HCT116 (cell line): ENCODE measurements at regions not wholly inside any gene's neighbourhood (a gene's known extent, or its start where the extent isn't known, plus 50 kb on each side); places are given as distances from the start of the nearest gene placed in this dataset.

Experiments
- ATAC-seq: fragments of 200-7000 bp; cut with Tn5 transposase; 2 replicates; pipeline ENCODE4 v1.9.1; 2020; ENCODE audit warnings: mild to moderate bottlenecking, moderate library complexity
- BruUV-seq: library from RNA; stranded (reverse); fragments of 400-500 nt; replicated peaks from 2 replicates; lab custom pipeline; 2021; lab: Mats Ljungman, UMichigan
- CTCF ChIA-PET: fragments of 300-600 bp; sonication (Branson Sonifier 250); formaldehyde crosslinking; loops from one replicate; lab custom pipeline; 2021; ENCODE audit warnings: antibody characterized with exemption; lab: Charles Lee
- POLR2A ChIA-PET: fragments of 300-600, 350-600 bp; sonication (Branson Sonifier 250); formaldehyde crosslinking; loops from one replicate; lab custom pipeline; 2021; ENCODE audit warnings: antibody characterized with exemption; lab: Charles Lee
- RAD21 ChIA-PET, 2 experiments: fragments of 300-600 bp; sonication (Branson Sonifier 250); formaldehyde crosslinking; loops; one replicate each; lab custom pipeline; 2023; ENCODE audit warnings: low total read pairs in 2 of 2; ENCODE audit not compliant: uncharacterized antibody in 2 of 2, unreplicated experiment in 2 of 2, low non-redundant PET in 1 of 2; lab: Charles Lee
- DNase-seq: peaks from one replicate; pipeline ENCODE4 v3.0.0-alpha.2; 2010; ENCODE audit warnings: low read depth, low spot score
- H2AFZ ChIP-seq: fragments of 200-600 bp; shearing (Covaris generic), sonication (generic); 2 replicates; pipeline ENCODE4 v1.6.1; 2017; ENCODE audit warnings: low read depth, mixed run types, mixed read lengths, antibody characterized with exemption, low read length; ENCODE audit not compliant: poor library complexity, severe bottlenecking
- H3K27ac ChIP-seq: 2 replicates; pipeline ENCODE4 v1.5.1; 2012; ENCODE audit warnings: low read depth, low read length
- H3K27me3 ChIP-seq: fragments of 200-600 bp; sonication (generic); 2 replicates; pipeline ENCODE4 v1.6.1; 2016; ENCODE audit warnings: mixed run types, low read length, mixed read lengths; ENCODE audit not compliant: insufficient read depth
- H3K36me3 ChIP-seq, 2 experiments: fragments of 200-500 bp in 1 of 2; fragments of 200-600 bp in 1 of 2; sonication (Bioruptor generic) in 1 of 2; sonication (generic) in 1 of 2; 2 replicates each; pipeline versions ENCODE4 v1.5.1 to v1.6.1; 2014 to 2016; ENCODE audit warnings: low read length in 2 of 2, inconsistent platforms in 1 of 2, mixed read lengths in 1 of 2, mixed run types in 1 of 2; ENCODE audit not compliant: insufficient read depth in 2 of 2, control insufficient read depth in 1 of 2
- H3K4me1 ChIP-seq, 2 experiments: fragments of 200-600 bp in 1 of 2; sonication (generic) in 1 of 2; 2 replicates each; pipeline versions ENCODE4 v1.5.1 to v1.6.1; 2012 to 2017; ENCODE audit warnings: low read length in 2 of 2, inconsistent platforms in 1 of 2, mild to moderate bottlenecking in 1 of 2, mixed read lengths in 1 of 2, mixed run types in 1 of 2, moderate library complexity in 1 of 2; ENCODE audit not compliant: insufficient read depth in 2 of 2, control insufficient read depth in 1 of 2
- H3K4me2 ChIP-seq: fragments of 200-600 bp; sonication (generic); 2 replicates; pipeline ENCODE4 v1.6.1; 2017; ENCODE audit warnings: mixed run types, low read length, mixed read lengths
- H3K4me3 ChIP-seq, 2 experiments: fragments of 200-600 bp in 1 of 2; sonication (generic) in 1 of 2; replicated peaks in 1 of 2; 2 replicates each; pipeline ENCODE4 v1.5.1; 2011 to 2016; ENCODE audit warnings: low read length in 2 of 2, control low read depth in 1 of 2, low read depth in 1 of 2, mild to moderate bottlenecking in 1 of 2, mixed read lengths in 1 of 2, mixed run types in 1 of 2
- H3K79me2 ChIP-seq: fragments of 200-600 bp; sonication (generic); 2 replicates; pipeline ENCODE4 v1.6.1; 2017; ENCODE audit warnings: mild to moderate bottlenecking, mixed run types, low read length, moderate library complexity, mixed read lengths; ENCODE audit not compliant: insufficient read depth
- H3K9ac ChIP-seq: fragments of 200-600 bp; sonication (generic); 2 replicates; pipeline ENCODE4 v1.6.1; 2016; ENCODE audit warnings: low read length, mixed read lengths
- H3K9me2 ChIP-seq: fragments of 200-600 bp; sonication (generic), shearing (Covaris generic); 2 replicates; pipeline ENCODE4 v1.6.1; 2017; ENCODE audit warnings: mixed run types, mild to moderate bottlenecking, moderate library complexity; ENCODE audit not compliant: insufficient read depth
- H3K9me3 ChIP-seq, 2 experiments: fragments of 200-500 bp in 1 of 2; fragments of 200-600 bp in 1 of 2; sonication (Bioruptor generic) in 1 of 2; sonication (generic) in 1 of 2; 2 replicates each; pipeline ENCODE4 v1.6.1; 2014 to 2017; ENCODE audit warnings: low read length in 2 of 2, mixed read lengths in 2 of 2, inconsistent platforms in 1 of 2, low read depth in 1 of 2, mild to moderate bottlenecking in 1 of 2, mixed run types in 1 of 2, moderate library complexity in 1 of 2; ENCODE audit not compliant: control insufficient read depth in 1 of 2, insufficient read depth in 1 of 2
- H4K20me1 ChIP-seq: fragments of 200-600 bp; sonication (generic), shearing (Covaris generic); 2 replicates; pipeline ENCODE4 v1.6.1; 2017; ENCODE audit warnings: mixed run types, mild to moderate bottlenecking, moderate library complexity; ENCODE audit not compliant: insufficient read depth
- CEBPB ChIP-seq: IDR thresholded peaks from 2 replicates; pipeline ENCODE4 v1.6.1; 2012; ENCODE audit warnings: low read depth
- EZH2 ChIP-seq: fragments of 200-600 bp; sonication (generic); IDR thresholded peaks from 2 replicates; pipeline ENCODE4 v1.6.1; 2017; ENCODE audit warnings: antibody characterized with exemption, mixed run types
- JUND ChIP-seq: IDR thresholded peaks from 2 replicates; pipeline ENCODE4 v1.6.1; 2012
- SIN3A ChIP-seq: IDR thresholded peaks from 2 replicates; pipeline ENCODE4 v1.6.1; 2012; ENCODE audit warnings: low read depth
- SP1 ChIP-seq: IDR thresholded peaks from 2 replicates; pipeline ENCODE4 v1.6.1; 2012; ENCODE audit warnings: low read depth
- SRF ChIP-seq: IDR thresholded peaks from 2 replicates; pipeline ENCODE4 v1.6.1; 2012; ENCODE audit warnings: low read depth
- ZNF274 ChIP-seq: fragments of 200-500 bp; sonication (Bioruptor generic); IDR thresholded peaks from 2 replicates; pipeline ENCODE4 v1.6.1; 2014; ENCODE audit warnings: mild to moderate bottlenecking, low read depth, low read length, inconsistent platforms
- intact Hi-C: fragments of 100-400 bp; cut with micrococcal nuclease; formaldehyde crosslinking; loops from 2 replicates; pipeline ENCODE4 v1.10.0; 2022
- TF ChIP-seq, protein P1 (sequence below): IDR thresholded peaks from 2 replicates; pipeline ENCODE4 v1.6.1; 2012
- TF ChIP-seq, protein P2 (sequence below): IDR thresholded peaks from 2 replicates; pipeline ENCODE4 v1.6.1; 2012; ENCODE audit warnings: low read depth

DNA sequence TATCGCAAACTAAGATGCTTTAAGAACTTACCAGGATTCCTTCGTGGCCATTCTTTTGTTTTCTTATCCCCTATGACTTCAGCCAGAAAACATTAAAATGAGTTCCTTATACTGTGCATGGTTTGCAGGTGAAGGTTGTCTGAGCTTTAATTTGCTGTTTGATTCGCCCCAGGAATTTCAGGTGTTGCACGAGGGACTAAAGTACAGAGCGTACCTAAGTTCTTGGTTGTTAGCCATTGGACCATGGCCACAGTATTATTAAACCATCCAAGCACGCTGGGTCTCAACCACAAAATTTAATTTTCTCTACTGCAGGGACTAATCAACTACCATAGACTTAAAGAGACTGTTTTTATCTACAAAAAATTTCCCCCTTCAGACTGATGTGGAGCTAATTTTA, 208.4 kb upstream of the MPDZ start:
- H3K4me2 ChIP-seq: no peak overlapping the region
- no TSS peak for BruUV-seq
- H3K36me3 ChIP-seq: no peaks in the 10 kb centered on the region
- peaks cover 0 to 4% of the 10 kb centered on the region in 2 experiments; a peak in 1 of 4 replicates for H3K9me3 ChIP-seq
- ATAC-seq (no peak), DNase-seq (no peak)
- CTCF ChIA-PET: no interaction called here
- intact Hi-C loops: loop anchor here (10.0 kb wide), 1 partner anchor 337 kb away; no protein-coding TSS in a partner anchor
- POLR2A ChIA-PET: no interaction called here
- no peak overlapping the region for H3K4me3 ChIP-seq
- H3K27ac ChIP-seq: no peak overlapping the region
- H2AFZ ChIP-seq: no peak overlapping the region
- H3K79me2 ChIP-seq: no peaks in the 10 kb centered on the region
- TF ChIP-seq SRF: no peak
- no peak for TF ChIP-seq EZH2
- no peak for TF ChIP-seq ZNF274
- no peak for TF ChIP-seq CEBPB
- no peak for TF ChIP-seq JUND
- no peak for TF ChIP-seq SP1
- no peaks in the 10 kb centered on the region for H4K20me1 ChIP-seq
- H3K4me1 ChIP-seq: no peaks in the 10 kb centered on the region
- H3K9ac ChIP-seq: no peak overlapping the region
- RAD21 ChIA-PET: no interaction called here
- no peaks in the 10 kb centered on the region for H3K9me2 ChIP-seq
- no peaks in the 10 kb centered on the region for H3K27me3 ChIP-seq

DNA sequence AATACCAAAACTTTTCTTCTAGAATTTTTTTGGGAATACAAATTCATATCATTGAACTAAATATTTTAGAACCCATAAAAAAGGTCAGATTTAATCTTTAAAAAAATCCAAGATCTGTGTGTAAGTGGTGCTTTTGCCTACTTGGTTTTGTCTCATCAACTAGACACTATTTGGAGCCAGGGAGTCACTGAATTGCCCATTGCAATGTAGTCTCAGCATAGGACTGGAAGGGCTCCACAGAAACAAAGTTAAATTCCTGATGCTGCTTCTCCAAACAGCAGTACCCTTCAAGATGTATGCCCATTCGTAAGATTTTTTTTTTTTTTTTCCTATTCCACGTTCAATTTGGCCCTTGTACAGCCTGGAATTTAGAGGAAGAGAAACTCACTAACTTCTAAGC, 208.0 kb upstream of the MPDZ start:
- TF ChIP-seq SIN3A: no peak
- TF ChIP-seq, protein P1, sequence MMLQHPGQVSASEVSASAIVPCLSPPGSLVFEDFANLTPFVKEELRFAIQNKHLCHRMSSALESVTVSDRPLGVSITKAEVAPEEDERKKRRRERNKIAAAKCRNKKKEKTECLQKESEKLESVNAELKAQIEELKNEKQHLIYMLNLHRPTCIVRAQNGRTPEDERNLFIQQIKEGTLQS: no peak
- TF ChIP-seq, protein P2, sequence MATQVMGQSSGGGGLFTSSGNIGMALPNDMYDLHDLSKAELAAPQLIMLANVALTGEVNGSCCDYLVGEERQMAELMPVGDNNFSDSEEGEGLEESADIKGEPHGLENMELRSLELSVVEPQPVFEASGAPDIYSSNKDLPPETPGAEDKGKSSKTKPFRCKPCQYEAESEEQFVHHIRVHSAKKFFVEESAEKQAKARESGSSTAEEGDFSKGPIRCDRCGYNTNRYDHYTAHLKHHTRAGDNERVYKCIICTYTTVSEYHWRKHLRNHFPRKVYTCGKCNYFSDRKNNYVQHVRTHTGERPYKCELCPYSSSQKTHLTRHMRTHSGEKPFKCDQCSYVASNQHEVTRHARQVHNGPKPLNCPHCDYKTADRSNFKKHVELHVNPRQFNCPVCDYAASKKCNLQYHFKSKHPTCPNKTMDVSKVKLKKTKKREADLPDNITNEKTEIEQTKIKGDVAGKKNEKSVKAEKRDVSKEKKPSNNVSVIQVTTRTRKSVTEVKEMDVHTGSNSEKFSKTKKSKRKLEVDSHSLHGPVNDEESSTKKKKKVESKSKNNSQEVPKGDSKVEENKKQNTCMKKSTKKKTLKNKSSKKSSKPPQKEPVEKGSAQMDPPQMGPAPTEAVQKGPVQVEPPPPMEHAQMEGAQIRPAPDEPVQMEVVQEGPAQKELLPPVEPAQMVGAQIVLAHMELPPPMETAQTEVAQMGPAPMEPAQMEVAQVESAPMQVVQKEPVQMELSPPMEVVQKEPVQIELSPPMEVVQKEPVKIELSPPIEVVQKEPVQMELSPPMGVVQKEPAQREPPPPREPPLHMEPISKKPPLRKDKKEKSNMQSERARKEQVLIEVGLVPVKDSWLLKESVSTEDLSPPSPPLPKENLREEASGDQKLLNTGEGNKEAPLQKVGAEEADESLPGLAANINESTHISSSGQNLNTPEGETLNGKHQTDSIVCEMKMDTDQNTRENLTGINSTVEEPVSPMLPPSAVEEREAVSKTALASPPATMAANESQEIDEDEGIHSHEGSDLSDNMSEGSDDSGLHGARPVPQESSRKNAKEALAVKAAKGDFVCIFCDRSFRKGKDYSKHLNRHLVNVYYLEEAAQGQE: no peak
- TF ChIP-seq CEBPB: no peak
- Histone ChIP-seq H2AFZ (no peak overlapping the region), H3K4me3 (no peak overlapping the region), H3K9me3 (peaks cover 0 to 4% of the 10 kb centered on the region in 2 experiments; a peak in 1 of 4 replicates), H3K27ac (no peak overlapping the region), H3K4me1 (no peaks in the 10 kb centered on the region), H3K9ac (no peak overlapping the region), H3K27me3 (no peaks in the 10 kb centered on the region), H3K4me2 (no peak overlapping the region), H4K20me1 (no peaks in the 10 kb centered on the region), H3K36me3 (no peaks in the 10 kb centered on the region), H3K9me2 (no peaks in the 10 kb centered on the region), H3K79me2 (no peaks in the 10 kb centered on the region)
- ChIA-PET RAD21 (no interaction called here), CTCF (no interaction called here), POLR2A (no interaction called here)
- DNase-seq (no peak), ATAC-seq (no peak)
- intact Hi-C loops: loop anchor here (10.0 kb wide), 1 partner anchor 337 kb away; no protein-coding TSS in a partner anchor
- no TSS peak for BruUV-seq
